ENCODE measurements at regions not wholly inside any gene's neighbourhood (a gene's known extent, or its start where the extent isn't known, plus 50 kb on each side); places are given as distances from the start of the nearest gene placed in this dataset.

DNA sequence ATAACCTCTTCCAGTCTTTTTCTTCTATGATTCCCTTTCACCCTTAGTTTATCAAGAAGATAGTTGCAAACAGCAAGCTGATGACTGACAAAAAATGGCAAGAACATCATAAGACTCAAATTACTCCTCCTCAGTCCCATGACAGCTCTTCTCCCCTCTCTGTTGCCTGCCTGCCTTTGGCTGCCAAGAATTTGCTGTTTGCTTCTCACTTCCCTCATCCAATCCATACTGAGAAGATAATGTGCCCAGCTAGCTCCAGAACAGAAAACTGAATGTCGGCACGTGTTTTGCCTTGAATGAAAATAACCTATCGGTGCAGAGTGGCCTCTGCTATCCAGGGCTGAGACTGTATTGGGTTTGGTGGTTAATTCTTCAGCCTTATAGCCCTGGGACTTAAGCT is 192.1 kb downstream of the PPARGC1A start:
- H3K4me3 ChIP-seq (replicated peaks in 1 of 3; ENCODE audit: insufficient read depth in 1 of 3, low read depth in 2 of 3, low read length in 3 of 3), result no peak overlapping the region
- no peak for FAIRE-seq
- BruUV-seq (replicated peaks), result no TSS peak
- H3K36me3 ChIP-seq (replicated peaks in 1 of 2; ENCODE audit: control insufficient read depth in 1 of 2, insufficient read depth in 2 of 2, low read length in 2 of 2), result no peaks in the 10 kb centered on the region
- TF ChIP-seq, protein P1, sequence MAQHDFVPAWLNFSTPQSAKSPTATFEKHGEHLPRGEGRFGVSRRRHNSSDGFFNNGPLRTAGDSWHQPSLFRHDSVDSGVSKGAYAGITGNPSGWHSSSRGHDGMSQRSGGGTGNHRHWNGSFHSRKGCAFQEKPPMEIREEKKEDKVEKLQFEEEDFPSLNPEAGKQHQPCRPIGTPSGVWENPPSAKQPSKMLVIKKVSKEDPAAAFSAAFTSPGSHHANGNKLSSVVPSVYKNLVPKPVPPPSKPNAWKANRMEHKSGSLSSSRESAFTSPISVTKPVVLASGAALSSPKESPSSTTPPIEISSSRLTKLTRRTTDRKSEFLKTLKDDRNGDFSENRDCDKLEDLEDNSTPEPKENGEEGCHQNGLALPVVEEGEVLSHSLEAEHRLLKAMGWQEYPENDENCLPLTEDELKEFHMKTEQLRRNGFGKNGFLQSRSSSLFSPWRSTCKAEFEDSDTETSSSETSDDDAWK (CRISPR knock-in tag; IDR thresholded peaks at IDR 0.05), result no peak
- no peak for TF ChIP-seq ZNF878 (CRISPR knock-in tag; IDR thresholded peaks at IDR 0.05)
- no peak for TF ChIP-seq ZNF33B (CRISPR knock-in tag; IDR thresholded peaks at IDR 0.05)
- TF ChIP-seq ZNF451 (CRISPR knock-in tag; IDR thresholded peaks at IDR 0.05), result no peak
- TF ChIP-seq ZNF24 (IDR thresholded peaks at IDR 0.05), result no peak
- no peak for TF ChIP-seq POGZ (CRISPR knock-in tag; IDR thresholded peaks at IDR 0.05)
- TF ChIP-seq SOX6 (IDR thresholded peaks at IDR 0.05), result no peak
- no peak for TF ChIP-seq SOX6 (CRISPR knock-in tag; IDR thresholded peaks at IDR 0.05)
- no peaks in the 10 kb centered on the region for H3K4me1 ChIP-seq (ENCODE audit: insufficient read depth, low read length)
- 0% methylated on average over 3 of the region's 3 CpGs for WGBS (ENCODE audit: low lambda C conversion rate)
- no peak overlapping the region for H3K4me2 ChIP-seq (ENCODE audit: low read depth, low read length)
- DNase-seq (ENCODE audit: low spot score), result no peak
- intact Hi-C loops (cut with micrococcal nuclease; ENCODE audit: unreplicated experiment), result no loop called here
- no peaks in the 10 kb centered on the region; a peak in 2 of 5 replicates for H3K27me3 ChIP-seq (ENCODE audit: control insufficient read depth in 1 of 2, insufficient read depth in 2 of 2, low read length in 2 of 2)
- POLR2A ChIA-PET, result no interaction called here
- no peak overlapping the region for H3K27ac ChIP-seq (ENCODE audit: extremely low read length, insufficient read depth, low read length)
- no peaks in the 10 kb centered on the region for H4K20me1 ChIP-seq (ENCODE audit: insufficient read depth, low read length)
- no peak overlapping the region for H2AFZ ChIP-seq (ENCODE audit: low read length)
- no peaks in the 10 kb centered on the region for H3K79me2 ChIP-seq (ENCODE audit: insufficient read depth, low read length)
- in situ Hi-C loops (cut with HindIII; ENCODE audit: extremely low pct_ligation_motif_present, low pct_unique_long_range_greater_than_20kb), result loop anchor here (25.0 kb wide), 1 partner anchor 715 kb away; no protein-coding TSS in a partner anchor
- no peak for ATAC-seq
- no peaks in the 10 kb centered on the region for H3K9me3 ChIP-seq (ENCODE audit: low read length)
- no peak overlapping the region for H3K9ac ChIP-seq (ENCODE audit: insufficient read depth, low read depth, low read length)
- CTCF ChIA-PET (ENCODE audit: low intra/inter-chr PET ratio, low total read pairs), result no interaction called here

DNA sequence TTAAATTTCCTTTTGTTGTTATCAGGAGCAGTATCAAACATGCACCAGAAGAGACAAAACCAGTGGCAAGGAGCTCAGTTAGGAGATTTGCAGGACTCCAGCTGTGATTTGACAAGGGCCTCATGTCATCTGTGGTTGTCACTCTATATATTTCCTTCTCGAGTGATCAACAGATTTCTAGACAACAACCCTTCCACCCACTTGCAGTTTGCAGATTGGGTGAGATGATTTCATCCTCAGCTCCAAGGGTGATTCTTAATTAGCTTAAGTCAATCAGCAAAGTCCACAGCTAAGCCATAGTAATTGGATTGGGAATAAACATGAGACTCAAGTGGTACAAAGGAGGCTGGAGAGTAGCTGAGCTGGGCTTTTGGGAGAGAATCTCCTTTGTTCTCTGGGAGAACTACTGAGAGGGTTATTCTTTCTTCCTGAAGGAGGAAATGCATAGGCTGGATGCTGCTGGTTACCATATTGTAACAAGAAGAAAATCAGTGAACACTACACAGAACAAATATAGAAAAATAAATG is 192.8 kb downstream of the PPARGC1A start:
- no TSS peak for BruUV-seq (replicated peaks)
- Histone ChIP-seq H3K9ac (ENCODE audit: insufficient read depth, low read depth, low read length) (no peak overlapping the region), H3K4me2 (ENCODE audit: low read depth, low read length) (no peak overlapping the region), H4K20me1 (ENCODE audit: insufficient read depth, low read length) (no peaks in the 10 kb centered on the region), H3K36me3 (replicated peaks in 1 of 2; ENCODE audit: control insufficient read depth in 1 of 2, insufficient read depth in 2 of 2, low read length in 2 of 2) (no peaks in the 10 kb centered on the region), H3K4me1 (ENCODE audit: insufficient read depth, low read length) (no peaks in the 10 kb centered on the region), H3K79me2 (ENCODE audit: insufficient read depth, low read length) (no peaks in the 10 kb centered on the region), H2AFZ (ENCODE audit: low read length) (no peak overlapping the region), H3K27me3 (ENCODE audit: control insufficient read depth in 1 of 2, insufficient read depth in 2 of 2, low read length in 2 of 2) (no peaks in the 10 kb centered on the region; a peak in 2 of 5 replicates), H3K27ac (ENCODE audit: extremely low read length, insufficient read depth, low read length) (no peak overlapping the region), H3K9me3 (ENCODE audit: low read length) (no peaks in the 10 kb centered on the region), H3K4me3 (replicated peaks in 1 of 3; ENCODE audit: insufficient read depth in 1 of 3, low read depth in 2 of 3, low read length in 3 of 3) (no peak overlapping the region)
- no peak for FAIRE-seq
- ATAC-seq, result no peak
- ChIA-PET POLR2A (no interaction called here), CTCF (ENCODE audit: low intra/inter-chr PET ratio, low total read pairs) (no interaction called here)
- DNase-seq (ENCODE audit: low spot score), result no peak
- intact Hi-C loops (cut with micrococcal nuclease; ENCODE audit: unreplicated experiment) (no loop called here), in situ Hi-C loops (cut with HindIII; ENCODE audit: extremely low pct_ligation_motif_present, low pct_unique_long_range_greater_than_20kb) (loop anchor here (25.0 kb wide), 1 partner anchor 715 kb away; no protein-coding TSS in a partner anchor)
- WGBS (ENCODE audit: low lambda C conversion rate), result 0% methylated on average over 1 of the region's 1 CpG
- no peak for TF ChIP-seq PAX8 (CRISPR knock-in tag; IDR thresholded peaks at IDR 0.05; ENCODE audit: borderline replicate concordance)
- no peak for TF ChIP-seq ZNF329 (CRISPR knock-in tag; IDR thresholded peaks at IDR 0.05; ENCODE audit: low read depth)
- no peak for TF ChIP-seq SAFB2 (CRISPR knock-in tag; IDR thresholded peaks at IDR 0.05; ENCODE audit: borderline replicate concordance, low read depth)
- no peak for TF ChIP-seq POLR2A (IDR thresholded peaks at IDR 0.05; ENCODE audit: insufficient read depth in 1 of 2, low read depth in 2 of 2, low read length in 2 of 2)
- TF ChIP-seq, protein P2, sequence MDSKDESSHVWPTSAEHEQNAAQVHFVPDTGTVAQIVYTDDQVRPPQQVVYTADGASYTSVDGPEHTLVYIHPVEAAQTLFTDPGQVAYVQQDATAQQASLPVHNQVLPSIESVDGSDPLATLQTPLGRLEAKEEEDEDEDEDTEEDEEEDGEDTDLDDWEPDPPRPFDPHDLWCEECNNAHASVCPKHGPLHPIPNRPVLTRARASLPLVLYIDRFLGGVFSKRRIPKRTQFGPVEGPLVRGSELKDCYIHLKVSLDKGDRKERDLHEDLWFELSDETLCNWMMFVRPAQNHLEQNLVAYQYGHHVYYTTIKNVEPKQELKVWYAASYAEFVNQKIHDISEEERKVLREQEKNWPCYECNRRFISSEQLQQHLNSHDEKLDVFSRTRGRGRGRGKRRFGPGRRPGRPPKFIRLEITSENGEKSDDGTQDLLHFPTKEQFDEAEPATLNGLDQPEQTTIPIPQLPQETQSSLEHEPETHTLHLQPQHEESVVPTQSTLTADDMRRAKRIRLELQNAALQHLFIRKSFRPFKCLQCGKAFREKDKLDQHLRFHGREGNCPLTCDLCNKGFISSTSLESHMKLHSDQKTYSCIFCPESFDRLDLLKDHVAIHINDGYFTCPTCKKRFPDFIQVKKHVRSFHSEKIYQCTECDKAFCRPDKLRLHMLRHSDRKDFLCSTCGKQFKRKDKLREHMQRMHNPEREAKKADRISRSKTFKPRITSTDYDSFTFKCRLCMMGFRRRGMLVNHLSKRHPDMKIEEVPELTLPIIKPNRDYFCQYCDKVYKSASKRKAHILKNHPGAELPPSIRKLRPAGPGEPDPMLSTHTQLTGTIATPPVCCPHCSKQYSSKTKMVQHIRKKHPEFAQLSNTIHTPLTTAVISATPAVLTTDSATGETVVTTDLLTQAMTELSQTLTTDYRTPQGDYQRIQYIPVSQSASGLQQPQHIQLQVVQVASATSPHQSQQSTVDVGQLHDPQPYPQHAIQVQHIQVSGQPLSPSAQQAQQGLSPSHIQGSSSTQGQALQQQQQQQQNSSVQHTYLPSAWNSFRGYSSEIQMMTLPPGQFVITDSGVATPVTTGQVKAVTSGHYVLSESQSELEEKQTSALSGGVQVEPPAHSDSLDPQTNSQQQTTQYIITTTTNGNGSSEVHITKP (CRISPR knock-in tag; IDR thresholded peaks at IDR 0.05; ENCODE audit: low read depth), result no peak
- no peak for TF ChIP-seq NR1H2 (CRISPR knock-in tag; IDR thresholded peaks at IDR 0.05; ENCODE audit: borderline replicate concordance, low read depth)
- no peak for TF ChIP-seq SOX5 (CRISPR knock-in tag; IDR thresholded peaks at IDR 0.05; ENCODE audit: borderline replicate concordance)
- TF ChIP-seq SSRP1 (CRISPR knock-in tag; IDR thresholded peaks at IDR 0.05), result no peak
- no peak for TF ChIP-seq SP5 (CRISPR knock-in tag; IDR thresholded peaks at IDR 0.05; ENCODE audit: borderline replicate concordance, low read depth)

Measured in HepG2 (cell line).